NCI-H2171 (cell line): ENCODE measurements at regions not wholly inside any gene's neighbourhood (a gene's known extent, or its start where the extent isn't known, plus 50 kb on each side); places are given as distances from the start of the nearest gene placed in this dataset.

Experiments
- DNase-seq: peaks from one replicate; lab custom pipeline; 2025; lab: John Stamatoyannopoulos, UW

DNA sequence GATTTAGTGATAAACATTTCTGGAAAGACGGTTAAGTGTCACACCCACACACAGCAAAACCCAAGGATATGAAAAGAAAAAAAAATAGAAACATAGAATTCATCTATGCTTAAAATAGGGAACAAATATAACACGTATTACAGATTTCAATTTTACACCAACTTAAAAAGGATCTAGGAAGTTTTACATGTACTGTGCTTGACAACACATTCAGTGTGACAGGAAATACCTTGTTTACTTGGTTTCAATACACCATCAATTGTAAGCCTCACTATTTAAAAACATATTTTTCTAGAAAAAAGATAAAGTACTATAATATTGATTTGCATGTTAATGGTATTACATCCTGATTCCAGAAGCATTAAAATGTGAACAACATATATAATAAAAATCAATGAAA is 77.0 kb upstream of the SPRY1 start:
- DNase-seq: no peak

GRCh38 chr4:123323998-123324397 is 72.6 kb upstream of the SPRY1 start:
- DNase-seq: no peak

DNA sequence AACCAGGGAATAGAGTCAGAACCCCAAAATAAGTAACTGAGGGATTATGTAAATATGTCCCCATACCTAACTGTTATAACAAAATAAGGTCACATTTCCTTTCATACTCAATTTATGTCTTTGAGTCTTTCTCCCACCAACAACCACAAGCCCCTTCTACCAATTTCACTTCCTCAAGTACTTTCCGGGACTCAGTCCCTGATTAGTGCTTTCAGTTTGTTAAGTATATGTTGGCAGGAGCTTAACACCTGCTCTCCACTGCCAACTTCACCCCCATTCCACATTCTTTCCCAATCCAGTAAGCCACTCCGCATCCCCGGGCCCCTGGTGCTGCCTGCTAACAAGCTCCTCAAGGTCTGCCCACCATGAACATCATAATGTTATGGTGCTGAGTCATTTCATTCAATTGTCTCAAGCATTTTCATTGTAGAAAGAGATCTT is 71.3 kb upstream of the SPRY1 start:
- DNase-seq: no peak

DNA sequence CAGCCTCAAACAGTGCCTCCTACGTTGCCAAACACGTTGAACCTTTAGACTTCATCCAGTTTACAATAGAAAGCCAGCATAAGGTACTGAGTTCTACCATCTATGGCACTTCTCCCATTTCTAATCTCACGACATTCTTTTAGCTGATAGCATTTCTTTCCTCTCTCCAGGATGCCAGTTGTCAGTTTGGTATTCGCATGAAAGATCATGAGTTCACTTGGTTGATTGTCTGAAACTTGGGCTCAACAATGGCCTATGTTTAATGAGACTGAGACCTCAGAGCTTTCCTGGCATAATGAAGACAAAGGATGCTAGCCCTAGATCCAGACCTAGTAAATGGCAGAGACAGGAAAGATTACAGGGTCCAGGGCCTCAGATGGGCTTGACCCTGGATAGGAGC is 69.2 kb upstream of the SPRY1 start:
- DNase-seq: no peak

DNA sequence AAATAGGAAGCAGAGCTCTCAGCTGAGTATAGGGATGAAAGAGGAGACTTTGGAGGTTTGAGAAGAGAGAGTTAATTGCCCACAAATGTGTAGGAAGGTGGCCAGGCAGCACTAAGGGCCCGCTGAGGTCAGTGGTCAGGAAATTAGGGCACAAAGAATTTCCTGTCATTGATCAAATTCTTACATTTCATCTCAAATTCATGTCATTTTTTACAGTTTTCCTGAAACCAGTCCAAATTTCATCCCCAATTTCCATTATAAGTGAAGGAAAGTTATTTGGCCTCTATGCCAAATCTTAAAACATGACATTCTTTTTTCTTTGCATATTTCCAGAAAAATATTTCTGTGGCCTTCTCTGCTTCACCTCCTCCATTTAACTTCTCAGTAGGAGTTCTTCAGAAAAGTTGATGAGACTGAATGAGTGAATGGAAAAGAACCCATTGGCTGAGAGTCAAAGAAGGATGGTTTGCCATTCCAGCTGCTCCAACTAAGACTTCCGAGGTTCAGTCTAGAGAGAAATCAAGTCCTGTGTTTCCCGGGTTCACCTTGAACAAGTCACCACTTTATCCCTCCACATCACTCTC is 68.7 kb upstream of the SPRY1 start:
- DNase-seq: no peak

DNA sequence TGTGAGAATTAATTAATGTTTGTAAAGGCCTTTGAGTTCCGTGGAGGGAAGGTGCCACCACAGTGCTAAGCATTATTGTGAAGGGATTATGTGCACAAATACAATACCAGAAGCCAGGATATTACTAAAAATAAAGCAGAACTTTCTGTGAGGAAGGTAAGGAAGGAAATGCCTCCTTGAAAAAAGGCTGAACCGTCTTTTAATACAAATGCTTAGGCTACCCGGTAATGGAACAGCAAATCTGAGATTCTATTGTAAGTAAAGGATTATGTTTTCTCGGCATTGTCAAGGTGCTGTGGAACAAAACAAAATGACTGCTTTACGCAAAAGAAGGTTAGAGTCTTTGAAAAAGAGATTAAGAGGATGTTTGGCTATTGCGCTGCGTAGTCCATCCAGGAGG is 57.9 kb upstream of the SPRY1 start:
- DNase-seq: no peak

DNA sequence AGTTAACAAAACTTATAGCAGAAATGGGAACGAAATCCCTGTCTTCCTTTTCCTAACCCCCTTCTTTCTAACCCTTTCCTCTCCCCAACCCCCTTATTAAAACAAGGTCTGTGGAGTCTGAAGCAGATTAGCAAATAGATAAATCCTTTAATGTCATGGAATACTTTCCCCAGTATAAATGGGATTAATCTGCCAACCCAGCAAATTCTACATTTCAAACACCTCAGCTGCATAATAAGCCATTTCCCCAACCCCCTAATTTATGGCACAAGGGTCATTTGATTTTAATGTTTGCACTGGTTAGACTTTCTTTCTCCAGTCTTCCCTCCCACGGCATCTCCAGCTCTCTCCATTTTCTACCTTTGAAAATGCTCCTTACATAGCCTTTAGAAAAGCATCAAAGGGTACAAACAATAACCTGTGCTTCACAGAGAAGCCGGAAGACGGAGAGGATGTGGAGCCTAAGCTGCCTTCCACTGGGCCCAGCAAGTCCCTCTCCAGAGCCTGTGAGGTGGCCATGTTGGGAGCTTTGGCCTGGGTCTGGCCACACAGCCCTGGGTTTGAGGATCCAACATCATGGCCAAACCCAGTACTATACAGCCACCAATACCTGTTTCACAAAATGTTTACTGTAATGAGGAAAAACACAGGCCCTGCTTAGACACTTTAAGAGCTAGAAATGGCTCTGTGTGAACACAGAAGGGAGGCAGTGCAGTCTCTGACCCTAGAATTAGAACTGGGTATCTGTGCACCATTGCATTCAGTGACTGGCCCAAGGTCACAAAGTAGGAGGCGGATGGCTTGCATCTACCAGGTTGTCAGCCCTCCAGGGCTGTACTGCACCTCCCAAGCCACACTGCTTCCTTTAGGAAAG is 56.9 kb upstream of the SPRY1 start:
- DNase-seq: no peak

- DNase-seq: no peak
Observed at GRCh38 chr4:123340381-123340701, 56.3 kb upstream of the SPRY1 start.

DNA sequence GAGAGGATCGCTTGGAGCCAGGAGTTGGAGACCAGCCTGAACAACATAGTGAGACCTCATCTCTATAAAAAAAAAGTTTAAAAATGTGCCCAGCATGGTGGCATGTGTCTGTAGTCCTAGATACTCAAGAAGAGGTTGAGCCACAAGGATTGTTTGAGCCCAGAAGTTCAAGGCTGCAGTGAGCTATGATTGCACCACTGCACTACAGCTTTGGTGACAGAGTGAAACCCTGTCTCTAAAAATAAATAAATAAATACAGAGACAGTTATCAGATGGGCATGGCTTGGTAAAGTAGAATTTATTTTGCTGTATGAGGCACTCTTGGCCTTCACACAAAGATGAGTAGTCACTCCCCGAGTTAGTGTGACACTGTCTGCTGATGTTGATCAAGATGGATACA is 54.1 kb upstream of the SPRY1 start:
- DNase-seq: no peak

GRCh38 chr4:123343400-123344041 is 53.1 kb upstream of the SPRY1 start:
- DNase-seq: no peak

DNA sequence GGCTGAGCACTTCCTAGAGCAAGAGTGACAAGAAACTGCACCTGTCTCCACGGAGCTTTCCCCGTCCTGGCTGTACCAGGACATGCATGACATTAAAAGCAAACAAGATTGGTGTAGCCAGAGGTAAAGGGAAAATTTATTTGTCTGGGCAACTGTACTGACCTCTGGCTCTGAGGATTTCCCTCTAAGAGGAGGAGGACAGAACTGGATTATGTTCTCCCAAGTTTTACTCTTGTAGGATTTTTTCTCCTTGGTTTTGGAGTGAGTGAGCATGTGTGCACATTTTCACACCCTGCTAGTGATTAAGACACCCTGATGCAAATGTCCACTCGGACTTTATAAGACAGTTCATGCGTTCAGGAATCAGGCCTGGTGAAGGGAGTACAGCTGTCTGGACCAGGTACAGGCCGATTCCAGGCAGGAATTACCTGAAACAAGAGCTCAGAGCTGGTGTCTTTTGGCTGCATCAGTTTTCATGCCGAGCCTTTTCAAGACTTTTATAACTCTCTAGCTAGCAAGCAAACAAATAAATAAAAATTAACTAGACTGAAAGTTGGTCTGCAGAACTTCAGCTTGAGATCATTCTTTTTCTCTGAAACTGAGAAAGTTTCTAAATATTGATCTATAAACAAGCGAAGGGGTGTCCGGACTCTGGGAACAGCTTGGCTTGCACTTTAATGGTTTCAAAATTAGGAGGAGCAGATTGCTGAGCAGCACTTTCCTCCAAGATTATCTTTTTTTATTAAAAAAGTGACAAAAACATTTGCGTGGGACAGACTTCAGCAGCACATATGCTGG is 51.3 kb upstream of the SPRY1 start:
- no peak for DNase-seq

DNA sequence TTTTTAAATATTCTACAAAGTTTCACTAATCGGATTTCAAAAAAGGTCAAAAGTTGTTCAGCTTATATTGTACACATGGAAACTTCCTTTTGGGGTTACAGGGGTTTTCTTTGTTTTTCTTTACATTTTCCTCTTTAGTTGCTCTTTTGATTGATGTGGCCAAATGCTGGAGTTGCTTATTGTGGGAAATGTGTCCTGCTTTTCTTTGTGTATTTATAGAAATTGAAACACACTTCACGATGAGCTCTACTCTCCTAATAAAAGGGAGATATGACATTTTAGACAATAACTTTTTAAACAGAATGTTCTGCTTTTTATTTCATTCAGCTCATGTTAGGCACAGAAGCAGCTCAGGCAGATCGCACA is 50.7 kb upstream of the SPRY1 start:
- DNase-seq: no peak

DNA sequence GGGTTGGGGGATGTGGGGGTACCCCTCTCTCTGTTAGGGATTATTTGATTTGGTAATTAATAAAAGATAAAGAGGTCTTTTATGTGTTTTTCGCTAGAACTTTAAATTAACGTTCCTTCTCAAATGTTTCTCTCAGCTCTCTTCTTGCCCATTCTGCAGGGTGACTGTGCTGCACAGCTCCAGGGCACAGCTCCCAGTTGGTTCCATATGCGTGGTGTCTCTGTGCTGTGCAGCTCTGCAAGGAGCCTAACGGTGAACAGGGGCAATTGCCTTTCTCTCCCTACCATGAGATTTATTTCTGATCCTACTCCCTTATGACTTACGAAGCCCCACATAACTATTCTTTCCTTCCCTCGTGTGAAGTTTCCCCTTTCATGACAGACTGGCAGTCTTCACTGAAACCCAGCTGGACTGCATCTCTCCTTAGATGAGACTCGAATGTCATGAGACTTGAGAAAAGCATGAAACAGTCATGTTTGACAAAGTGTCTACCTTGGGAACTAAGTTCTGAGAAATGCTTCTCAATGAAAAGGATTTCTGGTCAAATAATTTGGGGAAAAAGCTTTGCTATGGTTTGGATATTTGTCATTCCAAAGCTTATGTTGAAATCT is 50.2 kb upstream of the SPRY1 start:
- no peak for DNase-seq
